Suprapubic skin (tissue), 4 donors: ENCODE measurements at regions not wholly inside any gene's neighbourhood (a gene's known extent, or its start where the extent isn't known, plus 50 kb on each side); places are given as distances from the start of the nearest gene placed in this dataset.

Experiments used
- POLR2A ChIP-seq, 2 donors: fragments of 450-650 bp; IDR thresholded peaks; one replicate each; pipeline ENCODE4 v1.6.1; 2017; ENCODE audit warnings: antibody characterized with exemption in 2 of 2, mild to moderate bottlenecking in 2 of 2, moderate library complexity in 2 of 2
- POLR2AphosphoS5 ChIP-seq, 3 donors: sonication (generic); formaldehyde crosslinking; IDR thresholded peaks; one replicate each; pipeline ENCODE4 v1.6.1; 2017; ENCODE audit warnings: antibody characterized with exemption in 3 of 3
- TF ChIP-seq, protein P1 (sequence below), 2 donors: fragments of 200-600 bp in 1 of 2; fragments of 450-650 bp in 1 of 2; sonication (generic) in 1 of 2; IDR thresholded peaks; one replicate each; pipeline ENCODE4 v1.5.1; 2016 to 2019; ENCODE audit warnings: antibody characterized with exemption in 2 of 2, mild to moderate bottlenecking in 1 of 2, moderate library complexity in 1 of 2

GRCh38 chr1:239222999-239223398, 163.4 kb upstream of the CHRM3 start:
- TF ChIP-seq POLR2AphosphoS5 (IDR thresholded peaks at IDR 0.05) (no peak), POLR2A (IDR thresholded peaks at IDR 0.05) (no peak)
- TF ChIP-seq, protein P1, sequence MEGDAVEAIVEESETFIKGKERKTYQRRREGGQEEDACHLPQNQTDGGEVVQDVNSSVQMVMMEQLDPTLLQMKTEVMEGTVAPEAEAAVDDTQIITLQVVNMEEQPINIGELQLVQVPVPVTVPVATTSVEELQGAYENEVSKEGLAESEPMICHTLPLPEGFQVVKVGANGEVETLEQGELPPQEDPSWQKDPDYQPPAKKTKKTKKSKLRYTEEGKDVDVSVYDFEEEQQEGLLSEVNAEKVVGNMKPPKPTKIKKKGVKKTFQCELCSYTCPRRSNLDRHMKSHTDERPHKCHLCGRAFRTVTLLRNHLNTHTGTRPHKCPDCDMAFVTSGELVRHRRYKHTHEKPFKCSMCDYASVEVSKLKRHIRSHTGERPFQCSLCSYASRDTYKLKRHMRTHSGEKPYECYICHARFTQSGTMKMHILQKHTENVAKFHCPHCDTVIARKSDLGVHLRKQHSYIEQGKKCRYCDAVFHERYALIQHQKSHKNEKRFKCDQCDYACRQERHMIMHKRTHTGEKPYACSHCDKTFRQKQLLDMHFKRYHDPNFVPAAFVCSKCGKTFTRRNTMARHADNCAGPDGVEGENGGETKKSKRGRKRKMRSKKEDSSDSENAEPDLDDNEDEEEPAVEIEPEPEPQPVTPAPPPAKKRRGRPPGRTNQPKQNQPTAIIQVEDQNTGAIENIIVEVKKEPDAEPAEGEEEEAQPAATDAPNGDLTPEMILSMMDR (IDR thresholded peaks at IDR 0.05), result no peak
